ENCODE measurements at regions not wholly inside any gene's neighbourhood (a gene's known extent, or its start where the extent isn't known, plus 50 kb on each side); places are given as distances from the start of the nearest gene placed in this dataset.

DNA sequence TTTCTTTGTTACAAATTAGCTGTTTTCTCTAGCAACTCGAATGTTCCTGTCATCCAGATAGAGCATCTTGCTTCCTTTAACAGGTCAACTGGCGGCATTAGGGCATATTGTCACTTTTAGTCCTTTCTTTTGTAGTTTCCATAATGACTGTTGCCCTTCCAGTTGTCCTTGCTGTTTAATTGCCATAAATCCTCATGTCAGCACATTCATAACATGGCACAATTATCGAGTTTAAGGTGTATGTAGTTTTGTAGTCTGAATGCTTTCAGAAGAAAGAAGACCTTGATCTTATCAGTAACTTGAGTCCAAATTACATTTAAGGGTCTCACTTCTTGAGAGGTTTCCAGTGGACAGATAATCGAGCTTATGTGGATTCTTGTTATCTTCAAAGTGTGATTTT, 161.7 kb upstream of the CDH12 start:
- intact Hi-C loops (cut with micrococcal nuclease) = loop anchor here (5.0 kb wide), 1 partner anchor 48 kb away; no protein-coding TSS in a partner anchor
- Mint-ChIP-seq H3K4me3 (no peak overlapping the region), H3K4me1 (peaks cover 8% of the 10 kb centered on the region), H3K9me3 (ENCODE audit: insufficient read depth) (no peaks in the 10 kb centered on the region), H3K27me3 (no peaks in the 10 kb centered on the region), H3K27ac (no peak overlapping the region)
- ChIA-PET CTCF (no interaction called here), POLR2A (no interaction called here)
- Histone ChIP-seq H4K20me1 (ENCODE audit: control insufficient read depth, insufficient read depth, low read length, poor library complexity, severe bottlenecking) (no peaks in the 10 kb centered on the region), H3K4me2 (replicated peaks; ENCODE audit: low read depth, low read length, poor library complexity, severe bottlenecking) (no peak overlapping the region), H2AFZ (ENCODE audit: insufficient read depth, low read depth, low read length, poor library complexity, severe bottlenecking) (no peak overlapping the region), H3K4me3 (ENCODE audit: control extremely low read depth in 1 of 5, extremely low read depth in 1 of 5, insufficient read depth in 1 of 5, low read depth in 2 of 5, low read length in 4 of 5) (no peak overlapping the region), H3K27me3 (replicated peaks in 1 of 4; ENCODE audit: control extremely low read depth in 1 of 4, control insufficient read depth in 3 of 4, insufficient read depth in 4 of 4, low read length in 3 of 4) (no peaks in the 10 kb centered on the region), H3K36me3 (replicated peaks in 1 of 2; ENCODE audit: control extremely low read depth in 1 of 2, control insufficient read depth in 1 of 2, extremely low read depth in 1 of 2, insufficient read depth in 2 of 2, low read length in 1 of 2) (no peaks in the 10 kb centered on the region), H3K9ac (ENCODE audit: low read length) (no peak overlapping the region), H3K9me3 (ENCODE audit: control extremely low read depth in 1 of 3, control insufficient read depth in 2 of 3, insufficient read depth in 1 of 3, low read length in 2 of 3) (no peaks in the 10 kb centered on the region), H3K27ac (ENCODE audit: low read length in 2 of 2) (no peak overlapping the region), H3K4me1 (ENCODE audit: control insufficient read depth in 2 of 2, insufficient read depth in 2 of 2, low read length in 2 of 2) (no peaks in the 10 kb centered on the region), H3K79me2 (ENCODE audit: control insufficient read depth, insufficient read depth, low read length) (no peaks in the 10 kb centered on the region)
- ATAC-seq (ENCODE audit: low read depth) (no peak), DNase-seq (no peak)
- no peak for TF ChIP-seq EZH2 (IDR thresholded peaks at IDR 0.05; ENCODE audit: borderline replicate concordance, insufficient read depth, low read depth, low read length, poor library complexity, severe bottlenecking)
- TF ChIP-seq, protein P1, sequence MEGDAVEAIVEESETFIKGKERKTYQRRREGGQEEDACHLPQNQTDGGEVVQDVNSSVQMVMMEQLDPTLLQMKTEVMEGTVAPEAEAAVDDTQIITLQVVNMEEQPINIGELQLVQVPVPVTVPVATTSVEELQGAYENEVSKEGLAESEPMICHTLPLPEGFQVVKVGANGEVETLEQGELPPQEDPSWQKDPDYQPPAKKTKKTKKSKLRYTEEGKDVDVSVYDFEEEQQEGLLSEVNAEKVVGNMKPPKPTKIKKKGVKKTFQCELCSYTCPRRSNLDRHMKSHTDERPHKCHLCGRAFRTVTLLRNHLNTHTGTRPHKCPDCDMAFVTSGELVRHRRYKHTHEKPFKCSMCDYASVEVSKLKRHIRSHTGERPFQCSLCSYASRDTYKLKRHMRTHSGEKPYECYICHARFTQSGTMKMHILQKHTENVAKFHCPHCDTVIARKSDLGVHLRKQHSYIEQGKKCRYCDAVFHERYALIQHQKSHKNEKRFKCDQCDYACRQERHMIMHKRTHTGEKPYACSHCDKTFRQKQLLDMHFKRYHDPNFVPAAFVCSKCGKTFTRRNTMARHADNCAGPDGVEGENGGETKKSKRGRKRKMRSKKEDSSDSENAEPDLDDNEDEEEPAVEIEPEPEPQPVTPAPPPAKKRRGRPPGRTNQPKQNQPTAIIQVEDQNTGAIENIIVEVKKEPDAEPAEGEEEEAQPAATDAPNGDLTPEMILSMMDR (IDR thresholded peaks at IDR 0.05) = no peak
- WGBS (ENCODE audit: insufficient coverage) = 100% methylated on average over 2 of the region's 4 CpGs

DNA sequence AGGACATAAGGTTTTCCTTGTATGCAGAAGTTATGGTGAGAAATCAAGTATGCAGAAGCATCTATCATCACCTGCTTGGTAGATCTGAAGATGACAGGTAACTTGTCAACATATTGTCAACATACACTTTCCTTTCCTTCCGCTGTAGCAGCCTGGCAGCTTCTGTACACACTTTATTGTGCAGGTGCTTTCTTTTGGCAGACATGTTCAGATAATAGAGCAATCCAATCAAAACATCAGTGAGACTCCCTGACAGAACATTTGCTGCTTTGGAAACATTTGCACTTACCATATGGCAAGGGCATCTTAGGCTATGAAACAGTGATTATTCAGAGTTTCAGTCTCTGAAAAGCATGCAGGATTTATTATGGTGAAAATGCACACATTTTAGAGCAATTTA, 161.1 kb upstream of the CDH12 start:
- intact Hi-C loops (cut with micrococcal nuclease) = loop anchor here (5.0 kb wide), 1 partner anchor 47 kb away; no protein-coding TSS in a partner anchor
- Mint-ChIP-seq H3K27me3 (no peaks in the 10 kb centered on the region), H3K4me1 (peaks cover 8% of the 10 kb centered on the region), H3K4me3 (no peak overlapping the region), H3K9me3 (ENCODE audit: insufficient read depth) (no peaks in the 10 kb centered on the region), H3K27ac (no peak overlapping the region)
- Histone ChIP-seq H3K27ac (ENCODE audit: low read length in 2 of 2) (no peak overlapping the region), H3K9ac (ENCODE audit: low read length) (no peak overlapping the region), H3K9me3 (ENCODE audit: control extremely low read depth in 1 of 3, control insufficient read depth in 2 of 3, insufficient read depth in 1 of 3, low read length in 2 of 3) (no peaks in the 10 kb centered on the region), H3K36me3 (replicated peaks in 1 of 2; ENCODE audit: control extremely low read depth in 1 of 2, control insufficient read depth in 1 of 2, extremely low read depth in 1 of 2, insufficient read depth in 2 of 2, low read length in 1 of 2) (no peaks in the 10 kb centered on the region), H3K4me2 (replicated peaks; ENCODE audit: low read depth, low read length, poor library complexity, severe bottlenecking) (no peak overlapping the region), H3K79me2 (ENCODE audit: control insufficient read depth, insufficient read depth, low read length) (no peaks in the 10 kb centered on the region), H2AFZ (ENCODE audit: insufficient read depth, low read depth, low read length, poor library complexity, severe bottlenecking) (no peak overlapping the region), H3K4me1 (ENCODE audit: control insufficient read depth in 2 of 2, insufficient read depth in 2 of 2, low read length in 2 of 2) (no peaks in the 10 kb centered on the region), H4K20me1 (ENCODE audit: control insufficient read depth, insufficient read depth, low read length, poor library complexity, severe bottlenecking) (no peaks in the 10 kb centered on the region), H3K4me3 (ENCODE audit: control extremely low read depth in 1 of 5, extremely low read depth in 1 of 5, insufficient read depth in 1 of 5, low read depth in 2 of 5, low read length in 4 of 5) (no peak overlapping the region), H3K27me3 (replicated peaks in 1 of 4; ENCODE audit: control extremely low read depth in 1 of 4, control insufficient read depth in 3 of 4, insufficient read depth in 4 of 4, low read length in 3 of 4) (no peaks in the 10 kb centered on the region)
- POLR2A ChIA-PET = no interaction called here
- WGBS (ENCODE audit: insufficient coverage) = 100% methylated on average over 1 of the region's 1 CpG
- CTCF ChIA-PET = no interaction called here
- ATAC-seq (ENCODE audit: low read depth) (no peak), DNase-seq (no peak)
- TF ChIP-seq EZH2 (IDR thresholded peaks at IDR 0.05; ENCODE audit: borderline replicate concordance, insufficient read depth, low read depth, low read length, poor library complexity, severe bottlenecking) = no peak
- TF ChIP-seq, protein P1 (IDR thresholded peaks at IDR 0.05) = no peak
